ENCODE measurements at regions not wholly inside any gene's neighbourhood (a gene's known extent, or its start where the extent isn't known, plus 50 kb on each side); places are given as distances from the start of the nearest gene placed in this dataset.

DNA sequence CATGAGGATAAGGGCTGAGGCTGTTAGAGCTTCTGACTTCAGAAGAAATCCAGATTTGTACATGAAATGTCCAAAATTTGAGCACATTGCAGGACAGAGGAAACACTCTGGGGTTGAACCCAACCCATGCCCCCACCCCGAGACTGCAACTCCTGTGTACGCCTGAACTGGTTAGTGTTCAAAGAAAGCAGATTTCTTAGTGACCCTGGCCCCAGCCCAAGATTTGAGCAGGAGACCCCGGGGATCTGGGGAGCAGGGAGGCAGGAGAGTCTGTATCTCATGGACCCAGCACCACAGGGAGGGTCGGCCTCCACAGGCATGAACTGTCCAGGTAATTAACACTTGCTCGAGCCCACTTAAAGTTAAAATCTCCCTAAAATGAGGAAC lies 69.3 kb upstream of the WNT7B start:
- TF ChIP-seq, protein P1, sequence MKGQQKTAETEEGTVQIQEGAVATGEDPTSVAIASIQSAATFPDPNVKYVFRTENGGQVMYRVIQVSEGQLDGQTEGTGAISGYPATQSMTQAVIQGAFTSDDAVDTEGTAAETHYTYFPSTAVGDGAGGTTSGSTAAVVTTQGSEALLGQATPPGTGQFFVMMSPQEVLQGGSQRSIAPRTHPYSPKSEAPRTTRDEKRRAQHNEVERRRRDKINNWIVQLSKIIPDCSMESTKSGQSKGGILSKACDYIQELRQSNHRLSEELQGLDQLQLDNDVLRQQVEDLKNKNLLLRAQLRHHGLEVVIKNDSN (IDR thresholded peaks at IDR 0.05), result no peak
- TF ChIP-seq TAF1 (IDR thresholded peaks at IDR 0.05; ENCODE audit: low read depth), result no peak
- TF ChIP-seq RAD21 (IDR thresholded peaks at IDR 0.05; ENCODE audit: low read depth), result no peak
- TF ChIP-seq, protein P2, sequence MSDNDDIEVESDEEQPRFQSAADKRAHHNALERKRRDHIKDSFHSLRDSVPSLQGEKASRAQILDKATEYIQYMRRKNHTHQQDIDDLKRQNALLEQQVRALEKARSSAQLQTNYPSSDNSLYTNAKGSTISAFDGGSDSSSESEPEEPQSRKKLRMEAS (IDR thresholded peaks at IDR 0.05), result no peak
- no peak for TF ChIP-seq NFIC (IDR thresholded peaks at IDR 0.05)
- TF ChIP-seq, protein P3, sequence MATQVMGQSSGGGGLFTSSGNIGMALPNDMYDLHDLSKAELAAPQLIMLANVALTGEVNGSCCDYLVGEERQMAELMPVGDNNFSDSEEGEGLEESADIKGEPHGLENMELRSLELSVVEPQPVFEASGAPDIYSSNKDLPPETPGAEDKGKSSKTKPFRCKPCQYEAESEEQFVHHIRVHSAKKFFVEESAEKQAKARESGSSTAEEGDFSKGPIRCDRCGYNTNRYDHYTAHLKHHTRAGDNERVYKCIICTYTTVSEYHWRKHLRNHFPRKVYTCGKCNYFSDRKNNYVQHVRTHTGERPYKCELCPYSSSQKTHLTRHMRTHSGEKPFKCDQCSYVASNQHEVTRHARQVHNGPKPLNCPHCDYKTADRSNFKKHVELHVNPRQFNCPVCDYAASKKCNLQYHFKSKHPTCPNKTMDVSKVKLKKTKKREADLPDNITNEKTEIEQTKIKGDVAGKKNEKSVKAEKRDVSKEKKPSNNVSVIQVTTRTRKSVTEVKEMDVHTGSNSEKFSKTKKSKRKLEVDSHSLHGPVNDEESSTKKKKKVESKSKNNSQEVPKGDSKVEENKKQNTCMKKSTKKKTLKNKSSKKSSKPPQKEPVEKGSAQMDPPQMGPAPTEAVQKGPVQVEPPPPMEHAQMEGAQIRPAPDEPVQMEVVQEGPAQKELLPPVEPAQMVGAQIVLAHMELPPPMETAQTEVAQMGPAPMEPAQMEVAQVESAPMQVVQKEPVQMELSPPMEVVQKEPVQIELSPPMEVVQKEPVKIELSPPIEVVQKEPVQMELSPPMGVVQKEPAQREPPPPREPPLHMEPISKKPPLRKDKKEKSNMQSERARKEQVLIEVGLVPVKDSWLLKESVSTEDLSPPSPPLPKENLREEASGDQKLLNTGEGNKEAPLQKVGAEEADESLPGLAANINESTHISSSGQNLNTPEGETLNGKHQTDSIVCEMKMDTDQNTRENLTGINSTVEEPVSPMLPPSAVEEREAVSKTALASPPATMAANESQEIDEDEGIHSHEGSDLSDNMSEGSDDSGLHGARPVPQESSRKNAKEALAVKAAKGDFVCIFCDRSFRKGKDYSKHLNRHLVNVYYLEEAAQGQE (IDR thresholded peaks at IDR 0.05; ENCODE audit: low read depth), result no peak
- no peak for TF ChIP-seq YY1 (IDR thresholded peaks at IDR 0.05; ENCODE audit: low read depth)
- TF ChIP-seq CEBPB (IDR thresholded peaks at IDR 0.05), result no peak
